ENCODE measurements at regions not wholly inside any gene's neighbourhood (a gene's known extent, or its start where the extent isn't known, plus 50 kb on each side); places are given as distances from the start of the nearest gene placed in this dataset.

GRCh38 chr20:50455656-50456451 is 54.3 kb upstream of the PTPN1 start:
- DNase-seq: no peak

DNA sequence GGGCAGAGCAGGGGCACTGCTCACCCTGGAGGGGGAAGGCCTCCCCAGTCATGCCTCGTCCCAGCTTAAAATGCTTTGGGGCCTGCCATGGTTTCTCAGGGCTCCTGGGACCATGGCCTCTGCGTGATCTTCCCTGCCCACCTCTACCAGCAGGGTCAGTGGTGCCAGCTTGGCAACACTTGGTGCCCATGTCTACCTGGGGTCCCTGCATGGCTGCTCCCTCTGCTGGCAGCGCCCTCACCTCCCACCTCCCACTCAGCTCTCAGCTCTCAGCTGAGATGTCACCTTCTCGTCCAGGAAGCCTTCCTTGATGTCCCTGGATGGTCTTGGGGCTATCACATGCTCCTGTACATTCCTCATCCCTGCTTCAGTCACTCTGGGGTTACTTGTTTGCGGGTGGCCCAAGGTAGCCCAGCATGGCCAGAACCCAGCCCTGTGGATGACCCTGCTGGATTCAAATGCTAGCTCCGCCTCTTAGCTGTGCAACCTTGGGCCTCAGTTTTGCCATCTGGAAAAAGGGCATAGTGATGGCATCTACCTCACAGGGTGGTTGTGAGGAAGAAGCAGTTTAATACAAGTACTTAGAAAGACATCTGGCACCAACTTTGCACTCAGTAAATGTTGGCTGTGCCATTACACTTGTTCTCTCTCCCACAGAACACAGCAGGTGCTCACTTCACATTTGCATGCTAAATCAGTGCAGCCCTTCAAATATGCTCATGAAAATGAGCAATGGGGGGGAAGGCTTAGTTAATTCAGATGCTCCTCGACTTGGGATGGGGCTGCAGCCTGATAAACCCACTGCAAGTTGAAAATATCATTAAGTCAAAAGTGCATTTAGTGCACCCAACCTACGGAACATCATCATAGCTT is 53.5 kb upstream of the PTPN1 start:
- no peak for DNase-seq

GRCh38 chr20:50459124-50459918 is 50.9 kb upstream of the PTPN1 start:
- no peak for DNase-seq

GRCh38 chr20:50460115-50460607 is 50.0 kb upstream of the PTPN1 start:
- no peak for DNase-seq

Data from fibroblast of upper back skin (primary cell).